Nephron progenitor cell (in vitro differentiated cells): ENCODE measurements at regions not wholly inside any gene's neighbourhood (a gene's known extent, or its start where the extent isn't known, plus 50 kb on each side); places are given as distances from the start of the nearest gene placed in this dataset.

ENCODE experiments used
- DNase-seq: peaks from one replicate; pipeline ENCODE4 v3.0.0; 2021
- H3K27ac Mint-ChIP-seq: 2 replicates; pipeline ENCODE4 v1.8.0; 2021; ENCODE audit warnings: mild to moderate bottlenecking, moderate library complexity, mixed read lengths
- H3K27me3 Mint-ChIP-seq: 2 replicates; pipeline ENCODE4 v1.8.0; 2021; ENCODE audit warnings: mild to moderate bottlenecking, low read depth, mixed read lengths; ENCODE audit not compliant: poor library complexity
- H3K36me3 Mint-ChIP-seq: 2 replicates; pipeline ENCODE4 v1.8.0; 2021; ENCODE audit warnings: low read depth, mixed read lengths
- H3K4me1 Mint-ChIP-seq: 2 replicates; pipeline ENCODE4 v1.8.0; 2021; ENCODE audit warnings: mixed read lengths
- H3K4me3 Mint-ChIP-seq: 2 replicates; pipeline ENCODE4 v1.8.0; 2021; ENCODE audit warnings: mild to moderate bottlenecking, moderate library complexity, mixed read lengths
- H3K9me3 Mint-ChIP-seq: 2 replicates; pipeline ENCODE4 v1.8.0; 2021; ENCODE audit warnings: mild to moderate bottlenecking, moderate library complexity, mixed read lengths
- TF ChIP-seq, protein P1 (sequence below): fragments of 200-600 bp; sonication (generic); IDR thresholded peaks from 2 replicates; pipeline ENCODE4 v1.5.0; 2021; ENCODE audit warnings: antibody characterized with exemption

GRCh38 chr9:79357616-79358015, 214.1 kb upstream of the TLE4 start:
- no peak overlapping the region for H3K4me3 Mint-ChIP-seq
- no peaks in the 10 kb centered on the region for H3K36me3 Mint-ChIP-seq
- TF ChIP-seq, protein P1, sequence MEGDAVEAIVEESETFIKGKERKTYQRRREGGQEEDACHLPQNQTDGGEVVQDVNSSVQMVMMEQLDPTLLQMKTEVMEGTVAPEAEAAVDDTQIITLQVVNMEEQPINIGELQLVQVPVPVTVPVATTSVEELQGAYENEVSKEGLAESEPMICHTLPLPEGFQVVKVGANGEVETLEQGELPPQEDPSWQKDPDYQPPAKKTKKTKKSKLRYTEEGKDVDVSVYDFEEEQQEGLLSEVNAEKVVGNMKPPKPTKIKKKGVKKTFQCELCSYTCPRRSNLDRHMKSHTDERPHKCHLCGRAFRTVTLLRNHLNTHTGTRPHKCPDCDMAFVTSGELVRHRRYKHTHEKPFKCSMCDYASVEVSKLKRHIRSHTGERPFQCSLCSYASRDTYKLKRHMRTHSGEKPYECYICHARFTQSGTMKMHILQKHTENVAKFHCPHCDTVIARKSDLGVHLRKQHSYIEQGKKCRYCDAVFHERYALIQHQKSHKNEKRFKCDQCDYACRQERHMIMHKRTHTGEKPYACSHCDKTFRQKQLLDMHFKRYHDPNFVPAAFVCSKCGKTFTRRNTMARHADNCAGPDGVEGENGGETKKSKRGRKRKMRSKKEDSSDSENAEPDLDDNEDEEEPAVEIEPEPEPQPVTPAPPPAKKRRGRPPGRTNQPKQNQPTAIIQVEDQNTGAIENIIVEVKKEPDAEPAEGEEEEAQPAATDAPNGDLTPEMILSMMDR, result no peak
- H3K27me3 Mint-ChIP-seq, result peaks cover 3% of the 10 kb centered on the region
- DNase-seq, result no peak
- H3K4me1 Mint-ChIP-seq, result peaks cover 15% of the 10 kb centered on the region
- no peaks in the 10 kb centered on the region for H3K9me3 Mint-ChIP-seq
- no peak overlapping the region for H3K27ac Mint-ChIP-seq

- DNase-seq, result no peak
- TF ChIP-seq, protein P1, result no peak
- no peaks in the 10 kb centered on the region for H3K36me3 Mint-ChIP-seq
- H3K4me1 Mint-ChIP-seq, result peaks cover 14% of the 10 kb centered on the region
- H3K4me3 Mint-ChIP-seq, result no peak overlapping the region
- no peak overlapping the region for H3K27ac Mint-ChIP-seq
- no peaks in the 10 kb centered on the region for H3K9me3 Mint-ChIP-seq
- peaks cover 3% of the 10 kb centered on the region for H3K27me3 Mint-ChIP-seq
Observed at GRCh38 chr9:79360387-79361347, 211.1 kb upstream of the TLE4 start.

DNA sequence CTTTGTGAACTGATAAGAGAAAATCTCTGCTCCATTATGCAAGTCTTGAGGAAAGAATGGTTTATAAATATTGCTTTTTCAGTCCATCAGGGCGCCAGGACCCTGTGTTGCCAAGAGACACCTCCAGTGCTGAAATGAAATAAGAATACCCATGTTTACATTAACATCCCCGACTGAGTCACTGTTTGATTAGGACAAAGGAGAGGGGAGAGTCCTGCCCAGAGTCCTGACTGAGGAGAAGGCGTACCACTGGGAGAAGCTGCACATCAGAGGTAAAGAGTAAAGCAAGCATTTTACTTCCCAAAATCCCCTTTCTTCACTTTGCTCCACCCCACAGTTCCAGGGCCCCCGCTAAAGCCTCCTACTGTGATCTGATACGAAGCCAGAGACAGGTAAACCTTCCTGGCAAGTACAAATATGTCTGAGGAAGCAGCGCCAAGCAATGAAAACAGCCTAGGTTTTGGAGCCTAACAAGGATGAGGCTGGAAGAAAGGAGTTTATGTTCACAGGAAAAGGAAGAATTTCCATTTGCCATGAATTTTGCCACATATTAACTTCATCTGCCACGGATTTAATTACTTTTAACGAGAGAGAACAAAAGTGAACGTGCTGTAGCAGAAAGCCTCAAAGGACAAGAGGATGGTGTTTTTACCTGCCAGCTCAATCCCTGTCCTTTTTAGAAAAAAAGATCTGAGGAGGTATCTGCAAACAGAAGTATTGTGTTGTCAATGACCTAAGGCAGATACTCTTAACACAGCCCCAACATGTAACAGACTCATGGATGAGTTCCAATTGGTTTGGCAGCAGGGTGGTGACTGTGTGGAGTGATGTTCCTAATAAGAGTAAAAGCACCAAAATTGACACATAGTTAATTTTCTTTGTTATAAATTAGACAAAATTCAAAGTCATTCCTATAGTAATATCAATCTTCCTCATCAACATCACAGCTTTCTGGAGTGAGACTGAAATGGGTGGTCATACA, 209.4 kb upstream of the TLE4 start:
- DNase-seq, result no peak
- Mint-ChIP-seq H3K4me3 (no peak overlapping the region), H3K27me3 (peaks cover 3% of the 10 kb centered on the region), H3K36me3 (no peaks in the 10 kb centered on the region), H3K4me1 (peaks cover 14% of the 10 kb centered on the region), H3K27ac (no peak overlapping the region), H3K9me3 (no peaks in the 10 kb centered on the region)
- TF ChIP-seq, protein P1, result no peak

GRCh38 chr9:79369676-79370075, 202.1 kb upstream of the TLE4 start:
- Mint-ChIP-seq H3K27ac (no peak overlapping the region), H3K4me3 (no peak overlapping the region), H3K27me3 (no peaks in the 10 kb centered on the region), H3K4me1 (no peaks in the 10 kb centered on the region), H3K36me3 (no peaks in the 10 kb centered on the region), H3K9me3 (peaks cover 5% of the 10 kb centered on the region)
- DNase-seq, result no peak
- TF ChIP-seq, protein P1, result no peak

DNA sequence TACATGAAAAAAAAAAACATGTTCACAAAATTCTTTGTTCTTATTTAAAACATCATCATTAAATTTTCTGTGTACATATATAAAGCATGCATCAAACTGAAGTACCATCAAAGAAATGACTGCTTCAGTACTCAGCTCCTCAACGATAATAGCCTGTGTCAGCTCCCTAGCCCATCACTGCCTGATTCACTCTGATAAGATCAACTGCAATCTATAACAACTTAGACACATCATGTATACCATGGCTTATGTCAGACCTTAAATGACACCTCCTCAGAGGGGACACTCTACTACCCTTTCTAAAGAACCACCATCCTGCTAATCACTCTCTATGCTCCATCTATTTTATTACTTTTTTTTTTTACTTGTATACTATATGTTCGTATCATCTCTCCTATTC, 200.5 kb upstream of the TLE4 start:
- peaks cover 5% of the 10 kb centered on the region for H3K9me3 Mint-ChIP-seq
- no peaks in the 10 kb centered on the region for H3K36me3 Mint-ChIP-seq
- peaks cover 4% of the 10 kb centered on the region for H3K4me1 Mint-ChIP-seq
- no peak overlapping the region for H3K27ac Mint-ChIP-seq
- TF ChIP-seq, protein P1, result no peak
- no peaks in the 10 kb centered on the region for H3K27me3 Mint-ChIP-seq
- no peak overlapping the region for H3K4me3 Mint-ChIP-seq
- no peak for DNase-seq
